Activated CD4-positive, alpha-beta memory T cell treated with anti-CD3 and anti-CD28 coated beads for 36 hours (primary cell): ENCODE measurements at regions not wholly inside any gene's neighbourhood (a gene's known extent, or its start where the extent isn't known, plus 50 kb on each side); places are given as distances from the start of the nearest gene placed in this dataset.
"Not testable (repeated sequence)": the region's sequence is repeated elsewhere in the genome, so short reads cannot be mapped to it uniquely, and the experiment has no call there.

Source experiments
- CTCF ChIA-PET: fragments of 350-600 bp; sonication (Branson Sonifier 250); formaldehyde crosslinking; loops from one replicate; lab custom pipeline; 2021; ENCODE audit warnings: antibody characterized with exemption, inconsistent platforms; lab: Charles Lee
- POLR2A ChIA-PET: fragments of 350-600 bp; sonication (Branson Sonifier 250); formaldehyde crosslinking; loops from one replicate; lab custom pipeline; 2021; ENCODE audit warnings: antibody characterized with exemption; lab: Charles Lee
- DNase-seq: peaks from one replicate; pipeline ENCODE4 v3.0.0-alpha.2; 2020
- H3K27ac Mint-ChIP-seq: one replicate; pipeline ENCODE4 v1.8.0; 2021; ENCODE audit warnings: mixed read lengths
- H3K27me3 Mint-ChIP-seq: one replicate; pipeline ENCODE4 v1.8.0; 2021; ENCODE audit warnings: mixed read lengths
- H3K36me3 Mint-ChIP-seq: one replicate; pipeline ENCODE4 v1.8.0; 2021; ENCODE audit warnings: mixed read lengths
- H3K4me1 Mint-ChIP-seq: one replicate; pipeline ENCODE4 v1.8.0; 2021; ENCODE audit warnings: low read depth, mixed read lengths
- H3K4me3 Mint-ChIP-seq: one replicate; pipeline ENCODE4 v1.8.0; 2021; ENCODE audit warnings: mild to moderate bottlenecking, mixed read lengths
- H3K9me3 Mint-ChIP-seq: one replicate; pipeline ENCODE4 v1.8.0; 2021; ENCODE audit warnings: mixed read lengths
- intact Hi-C: fragments of 100-400 bp; cut with micrococcal nuclease; formaldehyde crosslinking; loops from one replicate; pipeline ENCODE4 v1.15.1; 2023

DNA sequence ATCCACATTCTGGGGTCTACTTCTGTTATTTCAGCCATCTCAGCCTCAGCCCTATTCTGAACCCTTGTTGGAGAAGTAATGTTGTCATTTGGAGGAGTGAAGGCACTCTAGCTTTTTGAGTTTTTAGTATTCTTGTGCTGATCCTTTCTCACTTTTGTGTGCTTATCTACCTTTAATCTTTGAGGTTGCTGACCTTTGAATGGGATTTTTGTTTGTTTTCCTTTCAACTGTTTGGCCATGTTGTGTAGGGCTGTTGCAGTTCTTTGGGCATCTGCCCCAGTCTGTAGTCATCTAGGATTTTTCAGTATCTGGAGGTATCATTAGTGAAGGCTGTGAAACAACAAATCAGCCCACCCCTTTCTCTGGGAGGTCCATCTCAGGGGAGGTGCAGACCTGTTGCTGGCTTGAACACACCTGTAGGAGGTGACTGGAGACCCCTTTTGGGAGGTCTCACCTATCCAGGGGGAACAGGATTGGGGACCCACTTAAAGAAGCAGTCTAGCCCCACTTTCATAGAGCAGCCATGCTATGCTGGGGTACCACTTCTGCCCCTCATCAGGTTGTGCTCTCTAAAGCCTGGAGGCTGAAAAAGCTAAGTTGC is 1391.4 kb downstream of the UQCRFS1 start:
- no peak for DNase-seq
- no peaks in the 10 kb centered on the region for H3K4me1 Mint-ChIP-seq
- H3K27ac Mint-ChIP-seq = no peak overlapping the region
- H3K4me3 Mint-ChIP-seq = no peak overlapping the region
- ChIA-PET POLR2A (no interaction called here), CTCF (no interaction called here)
- H3K36me3 Mint-ChIP-seq = peaks cover 33% of the 10 kb centered on the region
- intact Hi-C loops = no loop called here
- no peaks in the 10 kb centered on the region for H3K27me3 Mint-ChIP-seq
- peaks cover 52% of the 10 kb centered on the region for H3K9me3 Mint-ChIP-seq

DNA sequence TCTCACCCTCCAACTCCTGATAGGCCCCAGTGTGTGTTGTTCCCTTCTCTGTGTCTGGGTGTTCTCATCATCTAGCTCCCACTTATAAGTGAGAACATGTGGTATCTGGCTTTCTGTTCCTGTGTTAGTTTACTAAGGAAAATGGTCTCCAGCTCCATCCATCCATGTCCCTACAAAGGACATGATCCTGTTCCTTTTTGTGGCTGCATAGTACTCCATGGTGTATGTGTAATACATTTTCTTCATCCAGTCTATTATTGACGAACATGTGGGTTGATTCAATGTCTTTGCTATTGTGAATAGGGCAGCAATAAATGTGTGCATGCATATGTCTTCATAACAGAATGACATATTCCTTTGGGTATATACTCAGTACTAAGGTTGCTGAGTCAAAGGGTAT is 1397.0 kb downstream of the UQCRFS1 start:
- H3K27ac Mint-ChIP-seq = no peak overlapping the region
- no peak overlapping the region for H3K4me3 Mint-ChIP-seq
- CTCF ChIA-PET = no interaction called here
- POLR2A ChIA-PET = no interaction called here
- H3K9me3 Mint-ChIP-seq = peaks cover 60% of the 10 kb centered on the region
- intact Hi-C loops = no loop called here
- no peaks in the 10 kb centered on the region for H3K27me3 Mint-ChIP-seq
- no peak for DNase-seq
- H3K36me3 Mint-ChIP-seq = peaks cover 36% of the 10 kb centered on the region
- H3K4me1 Mint-ChIP-seq = no peaks in the 10 kb centered on the region

DNA sequence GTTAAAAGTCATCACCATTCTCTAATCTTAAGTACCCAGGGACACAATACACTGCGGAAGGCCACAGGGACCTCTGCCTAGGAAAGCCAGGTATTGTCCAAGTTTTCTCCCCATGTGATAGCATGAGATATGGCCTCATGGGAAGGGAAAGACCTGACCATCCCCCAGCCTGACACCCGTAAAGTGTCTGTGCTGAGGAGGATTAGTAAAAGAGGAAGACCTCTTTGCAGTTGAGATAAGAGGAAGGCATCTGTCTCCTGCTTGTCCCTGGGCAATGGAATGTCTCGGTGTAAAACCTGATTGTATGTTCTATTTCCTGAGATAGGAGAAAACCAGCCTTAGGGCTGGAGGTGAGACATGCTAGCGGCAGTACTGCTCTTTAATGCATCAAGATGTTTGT is 1398.1 kb downstream of the UQCRFS1 start:
- POLR2A ChIA-PET, H3K27ac Mint-ChIP-seq, intact Hi-C loops, CTCF ChIA-PET, H3K4me3 Mint-ChIP-seq, H3K4me1 Mint-ChIP-seq, DNase-seq, H3K27me3 Mint-ChIP-seq: not testable (repeated sequence)
- Mint-ChIP-seq H3K9me3 (peaks cover 60% of the 10 kb centered on the region), H3K36me3 (peaks cover 41% of the 10 kb centered on the region)

DNA sequence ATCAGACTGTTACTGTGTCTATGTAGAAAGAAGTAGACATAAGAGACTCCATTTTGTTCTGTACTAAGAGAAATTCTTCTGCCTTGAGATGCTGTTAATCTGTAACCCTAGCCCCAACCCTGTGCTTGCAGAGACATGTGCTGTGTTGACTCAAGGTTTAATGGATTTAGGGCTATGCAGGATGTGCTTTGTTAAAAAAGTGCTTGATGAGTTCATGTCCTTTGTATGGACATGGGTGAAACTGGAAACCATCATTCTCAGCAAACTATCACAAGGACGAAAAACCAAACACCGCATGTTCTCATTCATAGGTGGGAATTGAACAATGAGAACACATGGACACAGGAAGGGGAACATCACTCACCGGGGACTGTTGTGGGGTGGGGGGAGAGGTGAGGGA is 1398.7 kb downstream of the UQCRFS1 start:
- CTCF ChIA-PET, H3K27ac Mint-ChIP-seq, H3K4me1 Mint-ChIP-seq, POLR2A ChIA-PET, H3K4me3 Mint-ChIP-seq, intact Hi-C loops, DNase-seq, H3K27me3 Mint-ChIP-seq: not testable (repeated sequence)
- Mint-ChIP-seq H3K36me3 (peaks cover 41% of the 10 kb centered on the region), H3K9me3 (peaks cover 60% of the 10 kb centered on the region)

DNA sequence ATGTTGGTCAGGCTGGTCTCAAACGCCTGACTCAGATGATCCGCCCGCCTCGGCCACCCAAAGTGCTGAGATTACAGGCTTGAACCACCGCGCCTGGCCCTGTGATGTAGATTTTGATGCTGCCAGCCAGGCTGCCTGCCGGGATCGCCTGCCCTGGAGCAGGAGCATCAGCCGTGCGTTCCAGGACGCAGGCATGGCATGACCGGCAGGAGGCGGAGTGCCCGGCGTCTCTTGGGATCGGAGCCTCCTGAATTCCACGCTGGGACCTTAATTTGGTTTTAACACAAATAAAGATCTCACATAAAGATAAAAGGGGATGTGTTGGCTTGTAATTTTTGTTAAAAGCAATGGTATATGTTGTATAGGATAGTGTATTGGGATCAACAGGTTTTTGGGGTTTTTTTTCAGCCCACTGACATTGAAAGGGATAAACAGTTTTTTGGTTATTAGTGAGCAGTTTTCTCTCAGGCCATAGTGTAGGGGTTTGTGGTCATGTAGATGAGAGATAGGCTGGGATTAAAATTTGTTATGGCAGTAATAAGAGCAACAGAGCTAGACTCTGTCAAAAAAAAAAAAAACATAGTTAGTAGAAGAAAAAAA is 1406.4 kb downstream of the UQCRFS1 start:
- H3K27me3 Mint-ChIP-seq = no peaks in the 10 kb centered on the region
- intact Hi-C loops = no loop called here
- no peaks in the 10 kb centered on the region for H3K4me1 Mint-ChIP-seq
- peaks cover 14% of the 10 kb centered on the region for H3K9me3 Mint-ChIP-seq
- POLR2A ChIA-PET = no interaction called here
- no peak overlapping the region for H3K4me3 Mint-ChIP-seq
- H3K27ac Mint-ChIP-seq = no peak overlapping the region
- H3K36me3 Mint-ChIP-seq = peaks cover 34% of the 10 kb centered on the region
- CTCF ChIA-PET = interaction anchor here (0.9 kb wide), 1 partner anchor 117 kb away, joined by 3 read pairs; no protein-coding TSS in a partner anchor
- no peak for DNase-seq

DNA sequence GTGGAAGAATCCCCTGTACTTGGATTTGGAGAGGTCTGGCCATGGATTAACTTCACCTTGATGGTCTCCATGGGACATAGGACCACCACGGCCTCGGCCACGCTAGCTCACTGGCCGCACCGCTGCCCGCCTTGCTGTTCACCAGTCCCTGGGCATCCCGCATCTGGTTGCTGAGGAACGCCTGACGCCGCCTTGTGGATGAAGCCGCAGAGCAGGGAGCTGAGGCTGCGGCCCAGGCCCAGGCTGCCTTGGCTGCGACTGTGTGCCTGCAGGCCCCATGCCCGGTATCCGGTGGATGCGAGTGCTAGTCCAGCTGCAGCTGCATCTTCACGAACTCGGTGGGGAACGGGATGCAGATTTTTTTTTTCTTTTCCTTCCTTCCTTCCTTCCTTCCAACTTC is 1407.1 kb downstream of the UQCRFS1 start:
- ChIA-PET POLR2A (interaction anchor here (0.6 kb wide), 1 partner anchor 12 kb away, joined by 3 read pairs; no protein-coding TSS in a partner anchor), CTCF (interaction anchor here (0.9 kb wide), 1 partner anchor 117 kb away, joined by 3 read pairs; no protein-coding TSS in a partner anchor)
- no peak for DNase-seq
- H3K27ac Mint-ChIP-seq = no peak overlapping the region
- H3K4me3 Mint-ChIP-seq = no peak overlapping the region
- intact Hi-C loops = no loop called here
- H3K9me3 Mint-ChIP-seq = peaks cover 15% of the 10 kb centered on the region
- peaks cover 39% of the 10 kb centered on the region for H3K36me3 Mint-ChIP-seq
- no peaks in the 10 kb centered on the region for H3K27me3 Mint-ChIP-seq
- H3K4me1 Mint-ChIP-seq = no peaks in the 10 kb centered on the region

DNA sequence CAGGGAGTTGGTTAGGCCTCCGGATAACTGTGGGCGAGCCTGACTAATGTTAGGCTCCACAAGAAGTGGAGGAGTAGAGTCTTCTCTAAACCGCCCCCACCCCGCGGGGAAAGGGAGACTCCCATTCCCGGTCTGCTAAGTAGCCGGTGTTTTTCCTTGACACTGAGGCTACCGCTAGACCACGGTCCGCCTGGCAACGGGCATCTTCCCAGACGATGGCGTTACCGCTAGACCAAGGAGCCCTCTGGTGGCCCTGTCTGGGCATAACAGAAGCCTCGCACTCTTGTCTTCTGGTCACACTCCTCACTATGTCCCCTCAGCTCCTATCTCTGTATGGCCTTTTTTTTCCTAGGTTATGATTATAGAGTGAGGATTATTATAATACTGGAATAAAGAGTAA is 1410.7 kb downstream of the UQCRFS1 start:
- H3K9me3 Mint-ChIP-seq, DNase-seq, H3K27me3 Mint-ChIP-seq, H3K27ac Mint-ChIP-seq, H3K4me3 Mint-ChIP-seq, intact Hi-C loops, CTCF ChIA-PET, POLR2A ChIA-PET, H3K4me1 Mint-ChIP-seq: not testable (repeated sequence)
- H3K36me3 Mint-ChIP-seq = peaks cover 54% of the 10 kb centered on the region

DNA sequence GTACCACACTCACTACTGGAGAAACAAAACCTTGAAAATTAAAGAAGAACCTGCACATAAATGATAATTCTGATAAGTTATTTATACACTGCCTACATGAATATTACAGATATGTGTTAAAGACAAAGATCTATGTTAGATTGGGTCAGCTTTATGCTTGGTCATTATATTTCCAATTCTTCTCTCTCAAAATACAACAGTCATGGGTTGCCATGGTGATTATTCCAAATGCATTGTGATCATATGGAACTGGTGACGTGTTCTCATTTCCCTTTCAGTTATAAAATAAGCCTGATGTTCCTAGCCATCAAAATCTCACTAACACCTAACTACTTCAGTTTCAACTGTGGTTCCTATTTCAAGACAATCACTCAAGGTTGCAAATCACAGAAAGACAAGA is 1416.4 kb downstream of the UQCRFS1 start:
- DNase-seq = no peak
- Mint-ChIP-seq H3K4me1 (peaks cover 15% of the 10 kb centered on the region), H3K36me3 (peaks cover 34% of the 10 kb centered on the region), H3K27me3 (no peaks in the 10 kb centered on the region), H3K27ac (no peak overlapping the region), H3K4me3 (no peak overlapping the region), H3K9me3 (peaks cover under 1% of the 10 kb centered on the region)
- ChIA-PET CTCF (no interaction called here), POLR2A (no interaction called here)
- intact Hi-C loops = loop anchor here (10.0 kb wide), 1 partner anchor 1788 kb away; no protein-coding TSS in a partner anchor

DNA sequence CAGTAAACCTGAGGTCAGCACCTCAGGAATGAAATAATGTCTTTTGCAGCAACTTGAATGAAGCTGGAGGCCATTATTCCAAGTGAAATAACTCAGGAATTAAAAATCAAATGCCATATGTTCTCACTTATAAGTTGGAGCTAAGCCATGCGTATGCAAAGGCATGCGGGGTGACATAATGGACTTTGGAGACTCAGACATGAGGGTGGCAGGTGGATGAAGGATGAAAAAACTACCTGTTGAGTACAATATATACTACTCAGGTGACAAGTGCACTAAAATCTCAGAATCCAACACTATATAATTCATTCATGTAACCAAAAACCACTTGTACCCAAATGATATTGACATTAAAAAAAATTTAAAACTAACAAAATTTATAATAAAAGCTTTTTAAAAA is 1416.9 kb downstream of the UQCRFS1 start:
- no peaks in the 10 kb centered on the region for H3K27me3 Mint-ChIP-seq
- intact Hi-C loops = loop anchor here (10.0 kb wide), 1 partner anchor 1789 kb away; no protein-coding TSS in a partner anchor
- ChIA-PET CTCF (no interaction called here), POLR2A (no interaction called here)
- peaks cover 15% of the 10 kb centered on the region for H3K4me1 Mint-ChIP-seq
- H3K36me3 Mint-ChIP-seq = peaks cover 32% of the 10 kb centered on the region
- no peak overlapping the region for H3K4me3 Mint-ChIP-seq
- DNase-seq = no peak
- H3K27ac Mint-ChIP-seq = no peak overlapping the region
- H3K9me3 Mint-ChIP-seq = no peaks in the 10 kb centered on the region

DNA sequence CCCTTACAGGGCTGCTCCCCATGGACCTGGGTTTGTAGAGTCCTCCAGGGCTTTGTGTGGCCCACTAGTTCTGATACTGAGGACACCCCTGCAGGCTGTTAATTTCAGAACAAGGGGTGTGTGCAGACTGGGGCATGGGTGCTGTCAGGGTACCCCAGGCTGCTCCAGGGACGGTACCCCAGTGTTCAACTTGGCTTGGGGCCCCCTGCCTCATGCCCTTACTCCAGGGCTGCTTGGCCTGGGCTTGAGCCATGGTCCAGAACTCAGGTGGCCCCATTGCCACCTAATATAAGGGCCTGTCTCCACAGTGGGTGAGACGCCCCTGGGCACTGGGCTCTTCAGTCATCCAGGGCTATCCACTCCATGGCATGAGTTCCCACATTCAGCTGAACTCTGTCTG is 1417.6 kb downstream of the UQCRFS1 start:
- Mint-ChIP-seq H3K36me3 (peaks cover 32% of the 10 kb centered on the region), H3K27me3 (no peaks in the 10 kb centered on the region), H3K4me3 (no peak overlapping the region), H3K4me1 (peaks cover 17% of the 10 kb centered on the region), H3K27ac (no peak overlapping the region), H3K9me3 (no peaks in the 10 kb centered on the region)
- CTCF ChIA-PET = no interaction called here
- DNase-seq = no peak
- POLR2A ChIA-PET = no interaction called here
- intact Hi-C loops = loop anchor here (10.0 kb wide), 1 partner anchor 1789 kb away; no protein-coding TSS in a partner anchor

DNA sequence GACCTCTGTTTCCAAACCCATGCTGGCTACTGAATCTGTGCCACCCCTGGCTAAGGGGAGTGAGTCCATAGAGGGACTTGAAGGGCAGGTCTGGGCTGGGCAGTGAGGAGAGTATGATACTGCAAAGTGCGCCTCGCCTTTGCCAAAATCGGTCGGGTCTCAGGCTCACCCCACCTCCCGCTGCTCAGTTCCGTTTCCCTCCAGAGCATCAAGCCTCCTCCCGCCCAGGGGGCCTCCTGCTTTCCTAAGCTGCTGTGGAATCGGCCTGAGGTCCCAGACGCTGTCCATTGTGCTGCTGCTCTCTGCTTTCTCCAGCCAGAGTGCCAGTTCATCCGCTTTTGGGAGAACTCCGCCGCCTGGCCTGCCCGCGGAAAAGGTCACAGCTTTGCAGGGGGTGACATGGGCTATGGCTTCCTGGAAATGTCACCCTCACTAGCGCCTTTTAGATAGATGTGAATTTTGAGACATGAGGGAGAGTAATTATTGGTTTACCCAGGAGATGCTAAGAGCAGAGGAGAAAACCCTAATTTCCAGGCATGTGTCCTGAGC is 1418.4 kb downstream of the UQCRFS1 start:
- POLR2A ChIA-PET = interaction anchor here (0.5 kb wide), 1 partner anchor 11 kb away, joined by 3 read pairs; no protein-coding TSS in a partner anchor
- peak; percentile 31 for DNase-seq
- H3K4me1 Mint-ChIP-seq = peaks cover 16% of the 10 kb centered on the region
- peak overlapping the region; percentile 89 for H3K27ac Mint-ChIP-seq
- peak overlapping the region; percentile 94 for H3K4me3 Mint-ChIP-seq
- intact Hi-C loops = loop anchor here (10.0 kb wide), 1 partner anchor 1790 kb away; no protein-coding TSS in a partner anchor
- H3K9me3 Mint-ChIP-seq = no peaks in the 10 kb centered on the region
- H3K27me3 Mint-ChIP-seq = no peaks in the 10 kb centered on the region
- CTCF ChIA-PET = interaction anchor here (1.2 kb wide), 1 partner anchor 45 kb away, joined by 3 read pairs; no protein-coding TSS in a partner anchor
- peaks cover 29% of the 10 kb centered on the region for H3K36me3 Mint-ChIP-seq
